Heart right ventricle (tissue), 16 donors: ENCODE measurements at regions not wholly inside any gene's neighbourhood (a gene's known extent, or its start where the extent isn't known, plus 50 kb on each side); places are given as distances from the start of the nearest gene placed in this dataset.
"Not testable (repeated sequence)": the region's sequence is repeated elsewhere in the genome, so short reads cannot be mapped to it uniquely, and the experiment has no call there.

Experiments
- ATAC-seq, 8 donors: fragments of 200-7000 bp; cut with Tn5 transposase; one replicate each; pipeline ENCODE4 v1.9.1; 2020; ENCODE audit warnings: mild to moderate bottlenecking in 8 of 8, moderate library complexity in 8 of 8, moderate number of reproducible peaks in 1 of 8
- DNase-seq, 2 donors: peaks; one replicate each; pipeline ENCODE4 v3.0.0-alpha.2; 2020
- H3K27ac ChIP-seq, 10 donors: fragments of 200-600 bp; sonication (generic) in 2 of 10; one replicate each; pipeline versions ENCODE4 v1.5.0 to v1.8.0; 2020 to 2022; ENCODE audit warnings: mild to moderate bottlenecking in 3 of 10
- H3K27me3 ChIP-seq, 7 donors: fragments of 200-600 bp; one replicate each; pipeline ENCODE4 v1.8.0; 2021 to 2022; ENCODE audit warnings: mild to moderate bottlenecking in 2 of 7
- H3K36me3 ChIP-seq, 9 donors: fragments of 200-600 bp; sonication (generic) in 1 of 9; one replicate each; pipeline versions ENCODE4 v1.5.0 to v1.8.0; 2020 to 2022; ENCODE audit warnings: mild to moderate bottlenecking in 2 of 9
- H3K4me1 ChIP-seq, 9 donors: fragments of 200-600 bp; sonication (generic) in 1 of 9; one replicate each; pipeline versions ENCODE4 v1.5.0 to v1.8.0; 2020 to 2022; ENCODE audit warnings: mild to moderate bottlenecking in 4 of 9
- H3K4me3 ChIP-seq, 10 donors: fragments of 200-600 bp; sonication (generic) in 2 of 10; one replicate each; pipeline versions ENCODE4 v1.5.0 to v1.8.0; 2020 to 2022; ENCODE audit warnings: mild to moderate bottlenecking in 7 of 10, moderate library complexity in 2 of 10
- H3K9me3 ChIP-seq, 11 donors: fragments of 200-600 bp in 10 of 11; sonication (generic) in 2 of 11; one replicate each; pipeline versions ENCODE4 v1.5.0 to v1.8.0; 2013 to 2022; ENCODE audit warnings: mild to moderate bottlenecking in 2 of 11, control low read depth in 1 of 11, moderate library complexity in 1 of 11
- WGBS, 2 donors: extraction: QIAGEN DNeasy Blood & Tissue Kit; methylation state at CpG; one replicate each; pipeline ENCODE4 v1.1.7; 2013; ENCODE audit warnings: inconsistent platforms in 1 of 2; 5-methylcytosine and 5-hydroxymethylcytosine counted together
- intact Hi-C, 10 donors: fragments of 100-400 bp; cut with DNase I; formaldehyde crosslinking; loops; one replicate each; pipeline versions ENCODE4 v1.11.1 to v1.14.2; 2022
- TF ChIP-seq, protein P1 (sequence below), 9 donors: fragments of 200-600 bp; sonication (generic) in 2 of 9; IDR thresholded peaks; one replicate each; pipeline versions ENCODE4 v1.5.0 to v1.8.0; 2021 to 2022; ENCODE audit warnings: antibody characterized with exemption in 9 of 9, mild to moderate bottlenecking in 5 of 9, moderate library complexity in 1 of 9
- donor health status: Arrhythmogenic right ventricular cardiomyopathy.
- donor health status: ischemic (EF 13 %, LVEDD 7.1; RV severe dilation, severe dysfunction).
- donor health status: healthy with polysubstance abuse.
- donor health status: DM: no; HTN: yes; CAD: no.
- donor health status: DM: no; HTN: no; CAD: no.
- donor health status: ischemic (EF 25% LVEDD 6.9; RV normal size, moderate dysfunction).
- donor health status: ischemic (EF 25% LVEDD 5.7; RV mildly dilated, moderate dysfunction).
- donor health status: healthy.
- donor health status: DM: yes; HTN: yes; CAD: no.
- donor health status: Ischemic cardiomyopathy.
- donor health status: ischemic (EF 35%, LVEDD 5.7; RV mildly dilated, moderate dysfunction).
- donor health status: nonischemic (EF 11% LVEDD 7.7; RV severe dilation, severe dysfunction).
- donor health status: DM: yes; HTN: yes; CAD: no.
- donor health status: PGD.
- donor health status: ischemic (EF 29% LVEDD 5.4; RV normal size, mild dysfunction).
- donor health status: nonischemic (EF 23%, LVEDD 6.1; RV moderate dilation, normal function).

DNA sequence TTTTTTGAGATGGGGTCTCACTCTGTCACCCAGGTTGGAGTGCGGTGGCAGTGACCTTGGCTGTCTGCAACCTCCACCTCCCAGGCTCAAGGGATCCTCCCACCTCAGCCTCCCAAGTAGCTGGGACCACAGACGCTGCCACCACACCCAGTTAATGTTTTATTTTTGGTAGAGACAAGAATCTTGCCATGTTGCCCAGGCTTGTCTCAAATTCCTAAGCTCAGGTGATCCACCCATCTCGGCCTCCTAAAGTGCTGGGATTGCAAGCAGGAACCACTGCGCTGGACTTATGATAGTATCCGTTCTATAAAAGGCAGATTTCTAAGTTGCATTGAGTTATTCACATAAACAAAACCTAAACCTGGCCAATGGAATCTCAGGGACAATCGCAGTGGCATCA lies 321.1 kb upstream of the PRICKLE1 start:
- Histone ChIP-seq H3K4me1 (peaks cover 0 to 5% (median 0%) of the 10 kb centered on the region in 9 donors), H3K27ac (no peak overlapping the region), H3K36me3 (no peaks in the 10 kb centered on the region), H3K9me3 (peaks cover 0 to 6% (median 0%) of the 10 kb centered on the region in 11 donors), H3K27me3 (no peaks in the 10 kb centered on the region), H3K4me3 (no peak overlapping the region)
- DNase-seq (no peak), ATAC-seq (no peak)
- intact Hi-C loops, result no loop called here
- WGBS, 2 donors, result 78 to 89% methylated on average over 6 of the region's 6 CpGs
- TF ChIP-seq, protein P1, sequence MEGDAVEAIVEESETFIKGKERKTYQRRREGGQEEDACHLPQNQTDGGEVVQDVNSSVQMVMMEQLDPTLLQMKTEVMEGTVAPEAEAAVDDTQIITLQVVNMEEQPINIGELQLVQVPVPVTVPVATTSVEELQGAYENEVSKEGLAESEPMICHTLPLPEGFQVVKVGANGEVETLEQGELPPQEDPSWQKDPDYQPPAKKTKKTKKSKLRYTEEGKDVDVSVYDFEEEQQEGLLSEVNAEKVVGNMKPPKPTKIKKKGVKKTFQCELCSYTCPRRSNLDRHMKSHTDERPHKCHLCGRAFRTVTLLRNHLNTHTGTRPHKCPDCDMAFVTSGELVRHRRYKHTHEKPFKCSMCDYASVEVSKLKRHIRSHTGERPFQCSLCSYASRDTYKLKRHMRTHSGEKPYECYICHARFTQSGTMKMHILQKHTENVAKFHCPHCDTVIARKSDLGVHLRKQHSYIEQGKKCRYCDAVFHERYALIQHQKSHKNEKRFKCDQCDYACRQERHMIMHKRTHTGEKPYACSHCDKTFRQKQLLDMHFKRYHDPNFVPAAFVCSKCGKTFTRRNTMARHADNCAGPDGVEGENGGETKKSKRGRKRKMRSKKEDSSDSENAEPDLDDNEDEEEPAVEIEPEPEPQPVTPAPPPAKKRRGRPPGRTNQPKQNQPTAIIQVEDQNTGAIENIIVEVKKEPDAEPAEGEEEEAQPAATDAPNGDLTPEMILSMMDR (IDR thresholded peaks at IDR 0.05), result no peak

DNA sequence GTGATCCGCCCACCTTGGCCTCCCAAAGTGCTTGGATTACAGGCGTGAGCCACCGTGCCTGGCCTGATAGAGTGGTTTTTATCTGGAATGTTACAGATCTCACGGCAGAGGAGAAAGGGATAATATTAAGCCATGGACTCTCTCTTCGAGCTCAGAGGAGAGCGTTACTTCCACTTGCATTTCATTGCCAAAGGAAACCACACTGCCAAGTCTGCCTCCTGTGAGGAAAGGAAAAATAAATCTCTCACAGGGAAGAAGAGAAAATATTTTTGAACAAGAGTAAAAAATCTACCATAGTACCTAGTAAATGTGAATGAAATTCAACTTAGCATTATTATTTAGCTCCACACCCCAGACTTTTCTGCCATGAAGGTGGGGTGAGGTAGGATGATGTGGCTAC lies 319.2 kb upstream of the PRICKLE1 start:
- DNase-seq, result no peak
- 61 to 66% methylated on average over 6 of the region's 6 CpGs for WGBS, 2 donors
- peaks cover 0 to 6% (median 0%) of the 10 kb centered on the region in 11 donors for H3K9me3 ChIP-seq
- intact Hi-C loops, result no loop called here
- ATAC-seq, result no peak
- peaks cover 0 to 5% (median 0%) of the 10 kb centered on the region in 9 donors for H3K4me1 ChIP-seq
- H3K36me3 ChIP-seq, result no peaks in the 10 kb centered on the region
- no peak overlapping the region for H3K4me3 ChIP-seq
- no peaks in the 10 kb centered on the region for H3K27me3 ChIP-seq
- H3K27ac ChIP-seq, result no peak overlapping the region
- TF ChIP-seq, protein P1 (IDR thresholded peaks at IDR 0.05), result no peak

DNA sequence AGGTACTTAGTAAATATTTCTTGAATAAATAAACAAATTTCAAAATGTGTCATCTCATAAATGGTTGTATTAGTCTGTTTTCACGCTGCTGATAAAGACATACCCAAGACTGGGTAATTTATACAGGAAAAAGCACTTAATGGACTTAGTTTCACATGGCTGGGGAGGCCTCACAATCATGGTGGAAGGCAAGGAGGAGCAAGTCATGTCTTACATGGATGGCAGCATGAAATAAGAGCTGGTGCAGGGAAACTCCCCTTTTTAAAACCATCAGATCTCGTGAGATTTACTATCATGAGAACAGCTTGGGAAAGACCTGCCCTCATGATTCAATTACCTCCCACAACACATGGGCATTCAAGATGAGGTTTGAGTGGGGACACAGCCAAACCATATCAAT lies 317.3 kb upstream of the PRICKLE1 start:
- H3K4me1 ChIP-seq, H3K4me3 ChIP-seq, DNase-seq, ATAC-seq, H3K36me3 ChIP-seq, H3K27me3 ChIP-seq, intact Hi-C loops, H3K27ac ChIP-seq, H3K9me3 ChIP-seq: not testable (repeated sequence)
- WGBS, 2 donors, result 92% methylated on average over 2 of the region's 2 CpGs

DNA sequence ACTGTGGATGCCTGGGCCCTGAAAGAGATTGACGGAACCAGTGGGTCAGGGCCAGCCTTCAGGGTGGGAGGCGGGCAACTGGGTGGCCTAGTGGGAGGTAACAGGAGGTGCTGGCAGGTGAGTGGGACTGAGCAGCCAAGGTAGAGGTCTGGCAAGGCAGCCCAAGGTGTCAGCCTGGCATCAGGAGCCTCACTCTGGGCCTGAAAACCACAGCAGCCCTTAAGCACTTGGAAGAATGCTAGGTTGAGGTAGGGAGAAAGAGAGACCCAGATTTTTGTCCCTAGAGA lies 315.8 kb upstream of the PRICKLE1 start:
- TF ChIP-seq, protein P1 (IDR thresholded peaks at IDR 0.05), result no peak
- Histone ChIP-seq H3K4me3 (no peak overlapping the region), H3K9me3 (peaks cover 0 to 6% (median 0%) of the 10 kb centered on the region in 11 donors), H3K27ac (peak overlapping the region in 1 of 10 donors; percentile 3), H3K27me3 (no peaks in the 10 kb centered on the region), H3K4me1 (peaks cover 0 to 3% (median 0%) of the 10 kb centered on the region in 9 donors), H3K36me3 (no peaks in the 10 kb centered on the region)
- peak in 1 of 8 donors; percentile 47 for ATAC-seq
- intact Hi-C loops, result no loop called here
- no peak for DNase-seq
- WGBS, 2 donors, result 87 to 89% methylated on average over 2 of the region's 2 CpGs

DNA sequence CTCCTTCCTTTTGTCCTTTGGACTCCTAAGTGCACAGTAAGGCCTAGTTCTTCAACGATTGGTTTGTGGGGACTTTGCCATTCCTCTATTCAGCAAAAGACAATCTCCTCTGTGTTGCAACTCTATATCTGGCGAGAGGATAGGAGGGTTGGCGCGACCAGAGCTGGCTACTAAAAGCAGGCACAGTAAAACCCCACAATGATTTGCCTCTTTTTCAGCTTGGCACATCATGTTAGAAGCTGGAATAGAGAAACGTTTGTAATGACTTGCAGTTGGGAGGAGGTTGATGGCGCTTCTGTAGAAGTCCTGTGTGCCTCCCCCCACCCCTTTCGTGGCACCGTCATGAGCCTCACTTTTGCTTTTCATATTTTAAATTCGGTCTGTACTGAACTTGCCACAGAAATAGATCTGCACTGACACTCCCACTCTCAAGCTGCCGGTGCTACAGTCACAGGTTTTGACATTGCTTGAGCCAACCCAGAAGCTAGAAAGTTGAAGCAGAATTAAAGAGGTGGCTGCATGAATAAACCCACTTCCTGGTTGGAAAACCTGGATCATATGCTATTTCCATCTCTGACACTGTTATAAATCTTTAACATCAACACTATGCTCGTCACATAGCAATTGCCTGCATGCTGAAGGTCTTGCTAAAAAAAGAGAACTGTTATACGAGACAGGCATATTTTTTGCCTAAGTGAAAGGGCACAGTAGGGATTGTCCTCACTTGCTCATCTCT lies 315.3 kb upstream of the PRICKLE1 start:
- Histone ChIP-seq H3K4me1 (peaks cover 0 to 4% (median 0%) of the 10 kb centered on the region in 9 donors), H3K27ac (peak overlapping the region in 1 of 10 donors; percentile 3), H3K27me3 (no peaks in the 10 kb centered on the region), H3K4me3 (no peak overlapping the region), H3K36me3 (no peaks in the 10 kb centered on the region), H3K9me3 (peaks cover 0 to 6% (median 0%) of the 10 kb centered on the region in 11 donors)
- 58 to 66% methylated on average over 12 of the region's 12 CpGs for WGBS, 2 donors
- ATAC-seq, result peak in 6 of 8 donors; percentile 28 to 83 (median 40)
- TF ChIP-seq, protein P1 (IDR thresholded peaks at IDR 0.05), result no peak
- intact Hi-C loops, result no loop called here
- DNase-seq, result no peak
